ENCODE measurements at regions not wholly inside any gene's neighbourhood (a gene's known extent, or its start where the extent isn't known, plus 50 kb on each side); places are given as distances from the start of the nearest gene placed in this dataset.
"Not testable (repeated sequence)": the region's sequence is repeated elsewhere in the genome, so short reads cannot be mapped to it uniquely, and the experiment has no call there.

- TF ChIP-seq CTCF (IDR thresholded peaks at IDR 0.05 in 8 of 11, conservative IDR thresholded peaks at IDR 0.05 in 3 of 11) (no peak), POLR2A (IDR thresholded peaks at IDR 0.05) (no peak), POLR2AphosphoS5 (IDR thresholded peaks at IDR 0.05) (no peak)
- H3K4me1 ChIP-seq: no peaks in the 10 kb centered on the region
- WGBS, 5 donors: 89 to 100% (median 96%) methylated on average over 1 of the region's 1 CpG
- no peaks in the 10 kb centered on the region for H3K27me3 ChIP-seq (replicated peaks in 1 of 7)
- no peak overlapping the region for H3K4me3 ChIP-seq
- intact Hi-C loops (cut with DNase I; ENCODE audit: low total_unique reads): no loop called here
- H3K9me3 ChIP-seq: no peaks in the 10 kb centered on the region
- no peak overlapping the region for H3K27ac ChIP-seq
- H3K36me3 ChIP-seq: no peaks in the 10 kb centered on the region
- no peak for DNase-seq
These were observed 216.1 kb downstream of the CASP12 start for GRCh38 chr11:104682206-104682605.

GRCh38 chr11:104679258-104679657 lies 219.0 kb downstream of the CASP12 start:
- TF ChIP-seq POLR2A (IDR thresholded peaks at IDR 0.05) (no peak), CTCF (IDR thresholded peaks at IDR 0.05 in 8 of 11, conservative IDR thresholded peaks at IDR 0.05 in 3 of 11) (no peak), POLR2AphosphoS5 (IDR thresholded peaks at IDR 0.05) (no peak)
- Histone ChIP-seq H3K36me3 (no peaks in the 10 kb centered on the region), H3K4me3 (no peak overlapping the region), H3K4me1 (no peaks in the 10 kb centered on the region), H3K27me3 (replicated peaks in 1 of 7) (no peaks in the 10 kb centered on the region), H3K27ac (no peak overlapping the region), H3K9me3 (peaks cover 0 to 8% (median 2%) of the 10 kb centered on the region in 8 donors)
- 90 to 97% (median 95%) methylated on average over 2 of the region's 2 CpGs for WGBS, 5 donors
- DNase-seq: no peak
- intact Hi-C loops (cut with DNase I; ENCODE audit: low total_unique reads): no loop called here

- Histone ChIP-seq H3K9me3 (peaks cover 0 to 8% (median 2%) of the 10 kb centered on the region in 8 donors), H3K36me3 (no peaks in the 10 kb centered on the region), H3K4me3 (no peak overlapping the region), H3K27ac (no peak overlapping the region), H3K27me3 (replicated peaks in 1 of 7) (no peaks in the 10 kb centered on the region), H3K4me1 (no peaks in the 10 kb centered on the region)
- TF ChIP-seq CTCF (IDR thresholded peaks at IDR 0.05 in 8 of 11, conservative IDR thresholded peaks at IDR 0.05 in 3 of 11) (no peak), POLR2AphosphoS5 (IDR thresholded peaks at IDR 0.05) (no peak), POLR2A (IDR thresholded peaks at IDR 0.05) (no peak)
- DNase-seq: no peak
- 77 to 87% (median 82%) methylated on average over 2 of the region's 2 CpGs for WGBS, 5 donors
- intact Hi-C loops (cut with DNase I; ENCODE audit: low total_unique reads): no loop called here
These were observed 219.9 kb downstream of the CASP12 start for GRCh38 chr11:104678408-104678807.

- H3K4me1 ChIP-seq; H3K27ac ChIP-seq; intact Hi-C loops (cut with DNase I; ENCODE audit: low total_unique reads); H3K9me3 ChIP-seq; H3K4me3 ChIP-seq; H3K36me3 ChIP-seq; H3K27me3 ChIP-seq (replicated peaks in 1 of 7); DNase-seq: not testable (repeated sequence)
- 87 to 100% (median 95%) methylated on average over 1 of the region's 3 CpGs for WGBS, 5 donors
These were observed 221.2 kb downstream of the CASP12 start for GRCh38 chr11:104677069-104677468.

- TF ChIP-seq CTCF (IDR thresholded peaks at IDR 0.05 in 8 of 11, conservative IDR thresholded peaks at IDR 0.05 in 3 of 11): no peak
- no peak for TF ChIP-seq POLR2AphosphoS5 (IDR thresholded peaks at IDR 0.05)
- TF ChIP-seq POLR2A (IDR thresholded peaks at IDR 0.05): no peak
- Histone ChIP-seq H3K4me1 (no peaks in the 10 kb centered on the region), H3K9me3 (peaks cover 0 to 8% (median 2%) of the 10 kb centered on the region in 8 donors), H3K27ac (no peak overlapping the region), H3K36me3 (no peaks in the 10 kb centered on the region), H3K27me3 (replicated peaks in 1 of 7) (no peaks in the 10 kb centered on the region), H3K4me3 (no peak overlapping the region)
- intact Hi-C loops (cut with DNase I; ENCODE audit: low total_unique reads): no loop called here
- no peak for DNase-seq
These were observed 225.4 kb downstream of the CASP12 start for GRCh38 chr11:104672897-104673296.
